T-cell (primary cell): ENCODE measurements at regions not wholly inside any gene's neighbourhood (a gene's known extent, or its start where the extent isn't known, plus 50 kb on each side); places are given as distances from the start of the nearest gene placed in this dataset.
"Not testable (repeated sequence)": the region's sequence is repeated elsewhere in the genome, so short reads cannot be mapped to it uniquely, and the experiment has no call there.

Source experiments
- ATAC-seq, 4 experiments: fragments of 200-7000 bp in 3 of 4; fragments of 150-1000 bp in 1 of 4; cut with Tn5 transposase; replicated peaks in 1 of 4; 1 replicate in 3 of 4; 2 replicates in 1 of 4; pipeline ENCODE4 v1.10.0; 2021; ENCODE audit warnings: moderate library complexity in 3 of 4, mild to moderate bottlenecking in 2 of 4, moderate number of reproducible peaks in 1 of 4
- CTCF ChIA-PET, 2 donors: fragments of 300-600 bp; sonication (Branson Sonifier 250); formaldehyde crosslinking; loops; one replicate each; lab custom pipeline; 2022; ENCODE audit warnings: antibody characterized with exemption in 2 of 2; lab: Charles Lee
- POLR2A ChIA-PET, 2 donors: fragments of 300-600 bp; sonication (Branson Sonifier 250); formaldehyde crosslinking; loops; one replicate each; lab custom pipeline; 2022; ENCODE audit warnings: antibody characterized with exemption in 2 of 2; lab: Charles Lee
- DNase-seq, 35 experiments: peaks; one replicate each; pipeline versions ENCODE4 v3.0.0 to v3.0.0-alpha.2; 2013 to 2023
- H3K27ac ChIP-seq: one replicate; pipeline ENCODE4 v1.5.1; 2013; ENCODE audit warnings: low read length
- H3K27me3 ChIP-seq, 2 experiments: replicated peaks in 1 of 2; 1 replicate in 1 of 2; 2 replicates in 1 of 2; pipeline versions ENCODE4 v1.6.1 to v1.7.0; 2013; ENCODE audit warnings: low read length in 1 of 2, mixed read lengths in 1 of 2; ENCODE audit not compliant: control insufficient read depth in 2 of 2, insufficient read depth in 2 of 2; ENCODE audit errors: extremely low read depth in 1 of 2
- H3K36me3 ChIP-seq, 2 donors: 1 replicate in 1 of 2; 2 replicates in 1 of 2; pipeline versions ENCODE4 v1.6.1 to v1.7.0; 2013; ENCODE audit warnings: low read length in 1 of 2; ENCODE audit not compliant: control insufficient read depth in 2 of 2, insufficient read depth in 1 of 2; ENCODE audit errors: extremely low read depth in 1 of 2
- H3K4me1 ChIP-seq, 2 experiments: 1 replicate in 1 of 2; 2 replicates in 1 of 2; pipeline versions ENCODE4 v1.6.1 to v1.7.0; 2013; ENCODE audit warnings: low read length in 2 of 2, mixed read lengths in 1 of 2; ENCODE audit not compliant: insufficient read depth in 2 of 2, control insufficient read depth in 1 of 2; ENCODE audit errors: extremely low read depth in 1 of 2
- H3K4me3 ChIP-seq, 2 donors: 1 replicate in 1 of 2; 2 replicates in 1 of 2; pipeline versions ENCODE4 v1.5.1 to v1.7.0; 2013; ENCODE audit warnings: mild to moderate bottlenecking in 2 of 2, low read length in 1 of 2, moderate library complexity in 1 of 2; ENCODE audit not compliant: control insufficient read depth in 1 of 2; ENCODE audit errors: extremely low read depth in 1 of 2
- H3K9me3 ChIP-seq: 2 replicates; pipeline ENCODE4 v1.7.0; 2013
- H3K27ac Mint-ChIP-seq, 2 donors: one replicate each; pipeline ENCODE4 v1.8.0; 2020 to 2021; ENCODE audit warnings: mild to moderate bottlenecking in 2 of 2, mixed read lengths in 2 of 2
- H3K27me3 Mint-ChIP-seq, 2 donors: one replicate each; pipeline ENCODE4 v1.8.0; 2021 to 2022; ENCODE audit warnings: mixed read lengths in 2 of 2
- H3K36me3 Mint-ChIP-seq: one replicate; pipeline ENCODE4 v1.8.0; 2021; ENCODE audit warnings: mixed read lengths
- H3K4me1 Mint-ChIP-seq, 3 donors: one replicate each; pipeline ENCODE4 v1.8.0; 2020 to 2022; ENCODE audit warnings: mixed read lengths in 3 of 3, mild to moderate bottlenecking in 1 of 3
- H3K4me3 Mint-ChIP-seq, 3 donors: one replicate each; pipeline ENCODE4 v1.8.0; 2020 to 2022; ENCODE audit warnings: mild to moderate bottlenecking in 3 of 3, mixed read lengths in 3 of 3, moderate library complexity in 3 of 3
- H3K9me3 Mint-ChIP-seq, 3 donors: one replicate each; pipeline ENCODE4 v1.8.0; 2020 to 2022; ENCODE audit warnings: mixed read lengths in 3 of 3
- WGBS: methylation state at CpG from one replicate; pipeline ENCODE4 v1.1.5; 2013; ENCODE audit warnings: missing lambda C conversion rate; ENCODE audit not compliant: insufficient coverage; 5-methylcytosine and 5-hydroxymethylcytosine counted together

GRCh38 chr5:99349787-99350186, 421.0 kb upstream of the CHD1 start:
- Histone ChIP-seq H3K27me3 (no peaks in the 10 kb centered on the region), H3K27ac (no peak overlapping the region), H3K4me1 (no peaks in the 10 kb centered on the region), H3K9me3 (no peaks in the 10 kb centered on the region), H3K36me3 (no peaks in the 10 kb centered on the region), H3K4me3 (no peak overlapping the region)
- DNase-seq (no peak), ATAC-seq (no peak)
- H3K4me1 Mint-ChIP-seq, result no peaks in the 10 kb centered on the region
- H3K27me3 Mint-ChIP-seq, result no peaks in the 10 kb centered on the region
- ChIA-PET POLR2A (no interaction called here), CTCF (no interaction called here)
- H3K27ac Mint-ChIP-seq, result no peak overlapping the region
- H3K4me3 Mint-ChIP-seq, result no peak overlapping the region
- WGBS, result no CpG with 5 or more reads among the region's 2 CpGs
- H3K36me3 Mint-ChIP-seq, result no peaks in the 10 kb centered on the region
- peaks cover 2 to 6% (median 3%) of the 10 kb centered on the region in 3 donors for H3K9me3 Mint-ChIP-seq

GRCh38 chr5:99348597-99348996, 419.8 kb upstream of the CHD1 start:
- H3K4me3 Mint-ChIP-seq, result no peak overlapping the region
- H3K4me1 ChIP-seq, result no peaks in the 10 kb centered on the region
- no peak for ATAC-seq
- no peaks in the 10 kb centered on the region for H3K27me3 Mint-ChIP-seq
- no peak for DNase-seq
- no peaks in the 10 kb centered on the region for H3K4me1 Mint-ChIP-seq
- H3K36me3 Mint-ChIP-seq, result no peaks in the 10 kb centered on the region
- H3K27me3 ChIP-seq, result no peaks in the 10 kb centered on the region
- no CpG with 5 or more reads among the region's 4 CpGs for WGBS
- H3K36me3 ChIP-seq, result no peaks in the 10 kb centered on the region
- H3K27ac ChIP-seq, result no peak overlapping the region
- CTCF ChIA-PET, result no interaction called here
- no peak overlapping the region for H3K27ac Mint-ChIP-seq
- POLR2A ChIA-PET, result no interaction called here
- peaks cover 0 to 6% (median 3%) of the 10 kb centered on the region in 3 donors for H3K9me3 Mint-ChIP-seq
- no peaks in the 10 kb centered on the region for H3K9me3 ChIP-seq
- no peak overlapping the region for H3K4me3 ChIP-seq

GRCh38 chr5:99339758-99340157, 411.0 kb upstream of the CHD1 start:
- POLR2A ChIA-PET, DNase-seq, H3K4me3 ChIP-seq, H3K36me3 ChIP-seq, H3K36me3 Mint-ChIP-seq, H3K27ac Mint-ChIP-seq, H3K27ac ChIP-seq, H3K9me3 ChIP-seq, H3K27me3 Mint-ChIP-seq, CTCF ChIA-PET, H3K4me3 Mint-ChIP-seq, H3K4me1 ChIP-seq, H3K4me1 Mint-ChIP-seq, ATAC-seq, H3K27me3 ChIP-seq: not testable (repeated sequence)
- WGBS, result no CpG with 5 or more reads among the region's 2 CpGs
- peaks cover 15 to 32% (median 23%) of the 10 kb centered on the region in 3 donors for H3K9me3 Mint-ChIP-seq

- CTCF ChIA-PET, result no interaction called here
- Histone ChIP-seq H3K27ac (no peak overlapping the region), H3K36me3 (no peaks in the 10 kb centered on the region), H3K4me1 (no peaks in the 10 kb centered on the region), H3K27me3 (no peaks in the 10 kb centered on the region), H3K9me3 (no peaks in the 10 kb centered on the region), H3K4me3 (no peak overlapping the region)
- WGBS, result 93% methylated on average over 2 of the region's 2 CpGs
- H3K4me3 Mint-ChIP-seq, result no peak overlapping the region
- H3K9me3 Mint-ChIP-seq, result peaks cover 17 to 32% (median 28%) of the 10 kb centered on the region in 3 donors
- H3K36me3 Mint-ChIP-seq, result no peaks in the 10 kb centered on the region
- POLR2A ChIA-PET, result no interaction called here
- H3K27me3 Mint-ChIP-seq, result no peaks in the 10 kb centered on the region
- H3K27ac Mint-ChIP-seq, result no peak overlapping the region
- no peak for ATAC-seq
- H3K4me1 Mint-ChIP-seq, result no peaks in the 10 kb centered on the region
- DNase-seq, result no peak
These were observed 406.1 kb upstream of the CHD1 start for GRCh38 chr5:99334936-99335335.

GRCh38 chr5:99331061-99331460, 402.3 kb upstream of the CHD1 start:
- no peak overlapping the region for H3K27ac ChIP-seq
- no peaks in the 10 kb centered on the region for H3K27me3 ChIP-seq
- no peak overlapping the region for H3K4me3 ChIP-seq
- no peaks in the 10 kb centered on the region for H3K4me1 ChIP-seq
- no peak overlapping the region for H3K4me3 Mint-ChIP-seq
- no peaks in the 10 kb centered on the region for H3K36me3 ChIP-seq
- DNase-seq (no peak), ATAC-seq (no peak)
- H3K9me3 Mint-ChIP-seq, result peaks cover 6 to 11% (median 10%) of the 10 kb centered on the region in 3 donors
- H3K36me3 Mint-ChIP-seq, result no peaks in the 10 kb centered on the region
- ChIA-PET CTCF (no interaction called here), POLR2A (interaction anchor here in 1 of 2 donors (0.7 kb wide), 1 partner anchor 989 kb away, joined by 3 read pairs; no protein-coding TSS in a partner anchor)
- H3K27ac Mint-ChIP-seq, result no peak overlapping the region
- no peaks in the 10 kb centered on the region for H3K4me1 Mint-ChIP-seq
- H3K9me3 ChIP-seq, result no peaks in the 10 kb centered on the region
- no peaks in the 10 kb centered on the region for H3K27me3 Mint-ChIP-seq
- no CpG with 5 or more reads among the region's 1 CpG for WGBS

GRCh38 chr5:99320436-99320835, 391.6 kb upstream of the CHD1 start:
- Mint-ChIP-seq H3K4me3 (no peak overlapping the region), H3K4me1 (no peaks in the 10 kb centered on the region), H3K9me3 (peaks cover 4 to 14% (median 5%) of the 10 kb centered on the region in 3 donors), H3K27ac (no peak overlapping the region), H3K27me3 (peaks cover 0 to 6% of the 10 kb centered on the region in 2 donors), H3K36me3 (no peaks in the 10 kb centered on the region)
- Histone ChIP-seq H3K36me3 (no peaks in the 10 kb centered on the region), H3K4me3 (no peak overlapping the region), H3K27me3 (no peaks in the 10 kb centered on the region), H3K27ac (no peak overlapping the region), H3K9me3 (no peaks in the 10 kb centered on the region), H3K4me1 (no peaks in the 10 kb centered on the region)
- POLR2A ChIA-PET, result no interaction called here
- WGBS, result 45% methylated on average over 3 of the region's 5 CpGs
- DNase-seq, result peak in 1 of 35 experiments; percentile 2
- CTCF ChIA-PET, result no interaction called here
- no peak for ATAC-seq

- Histone ChIP-seq H3K4me1 (no peaks in the 10 kb centered on the region), H3K4me3 (no peak overlapping the region), H3K9me3 (no peaks in the 10 kb centered on the region), H3K36me3 (no peaks in the 10 kb centered on the region), H3K27me3 (no peaks in the 10 kb centered on the region), H3K27ac (no peak overlapping the region)
- CTCF ChIA-PET, result no interaction called here
- Mint-ChIP-seq H3K27me3 (no peaks in the 10 kb centered on the region), H3K4me3 (no peak overlapping the region), H3K9me3 (peaks cover 4 to 14% (median 5%) of the 10 kb centered on the region in 3 donors), H3K27ac (no peak overlapping the region), H3K4me1 (no peaks in the 10 kb centered on the region), H3K36me3 (no peaks in the 10 kb centered on the region)
- POLR2A ChIA-PET, result no interaction called here
- DNase-seq (no peak), ATAC-seq (no peak)
- no CpG with 5 or more reads among the region's 4 CpGs for WGBS
These were observed 388.3 kb upstream of the CHD1 start for GRCh38 chr5:99317136-99317535.
